IPS-NIHi7 (cell line): ENCODE measurements at regions not wholly inside any gene's neighbourhood (a gene's known extent, or its start where the extent isn't known, plus 50 kb on each side); places are given as distances from the start of the nearest gene placed in this dataset.

Experiments
- DNase-seq: peaks from one replicate; pipeline ENCODE4 v3.0.0; 2012; ENCODE audit warnings: mixed read lengths; ENCODE audit errors: extremely low spot score

GRCh38 chr5:2995667-2996066, 244.2 kb upstream of the IRX2 start:
- no peak for DNase-seq

- DNase-seq: no peak
Measured at GRCh38 chr5:2995035-2995434, 243.6 kb upstream of the IRX2 start.

- DNase-seq: no peak
Measured at GRCh38 chr5:2993771-2994170, 242.3 kb upstream of the IRX2 start.

GRCh38 chr5:2993301-2993700, 241.8 kb upstream of the IRX2 start:
- no peak for DNase-seq

GRCh38 chr5:2992806-2993205, 241.3 kb upstream of the IRX2 start:
- DNase-seq: no peak

- no peak for DNase-seq
Measured at GRCh38 chr5:2991884-2992283, 240.4 kb upstream of the IRX2 start.

GRCh38 chr5:2989517-2989916, 238.0 kb upstream of the IRX2 start:
- DNase-seq: peak; percentile 27

- no peak for DNase-seq
Measured at GRCh38 chr5:2986301-2986700, 234.8 kb upstream of the IRX2 start.

- DNase-seq: no peak
Measured at GRCh38 chr5:2985718-2986117, 234.2 kb upstream of the IRX2 start.

GRCh38 chr5:2983583-2984300, 232.3 kb upstream of the IRX2 start:
- DNase-seq: no peak

- DNase-seq: no peak
Measured at GRCh38 chr5:2981652-2982051, 230.2 kb upstream of the IRX2 start.

- DNase-seq: no peak
Measured at GRCh38 chr5:2981035-2981434, 229.6 kb upstream of the IRX2 start.

- no peak for DNase-seq
Measured at GRCh38 chr5:2960294-2960693, 208.8 kb upstream of the IRX2 start.

- no peak for DNase-seq
Measured at GRCh38 chr5:2958976-2959375, 207.5 kb upstream of the IRX2 start.

- DNase-seq: no peak
Measured at GRCh38 chr5:2948875-2949274, 197.4 kb upstream of the IRX2 start.

- no peak for DNase-seq
Measured at GRCh38 chr5:2946315-2946714, 194.8 kb upstream of the IRX2 start.

- DNase-seq: no peak
Measured at GRCh38 chr5:2936413-2936812, 184.9 kb upstream of the IRX2 start.

- DNase-seq: peak; percentile 5
Measured at GRCh38 chr5:2929779-2930178, 178.3 kb upstream of the IRX2 start.

- DNase-seq: no peak
Measured at GRCh38 chr5:2921651-2922050, 170.2 kb upstream of the IRX2 start.

- DNase-seq: no peak
Measured at GRCh38 chr5:2921176-2921575, 169.7 kb upstream of the IRX2 start.

GRCh38 chr5:2920312-2920711, 168.8 kb upstream of the IRX2 start:
- no peak for DNase-seq

- peak; percentile 4 for DNase-seq
Measured at GRCh38 chr5:2919310-2920018, 168.0 kb upstream of the IRX2 start.

- DNase-seq: no peak
Measured at GRCh38 chr5:2917524-2917923, 166.0 kb upstream of the IRX2 start.

- DNase-seq: peak; percentile 8
Measured at GRCh38 chr5:2917093-2917492, 165.6 kb upstream of the IRX2 start.
